GM20000 (cell line): ENCODE measurements at regions not wholly inside any gene's neighbourhood (a gene's known extent, or its start where the extent isn't known, plus 50 kb on each side); places are given as distances from the start of the nearest gene placed in this dataset.

Experiments
- DNase-seq: peaks from one replicate; pipeline ENCODE4 v3.0.0; 2012; ENCODE audit warnings: low spot score
- TF ChIP-seq, protein P1 (sequence below): IDR thresholded peaks from 2 replicates; pipeline ENCODE4 v1.5.1; 2012; ENCODE audit warnings: mild to moderate bottlenecking, control low read depth; ENCODE audit errors: extremely low read depth, missing control alignments

DNA sequence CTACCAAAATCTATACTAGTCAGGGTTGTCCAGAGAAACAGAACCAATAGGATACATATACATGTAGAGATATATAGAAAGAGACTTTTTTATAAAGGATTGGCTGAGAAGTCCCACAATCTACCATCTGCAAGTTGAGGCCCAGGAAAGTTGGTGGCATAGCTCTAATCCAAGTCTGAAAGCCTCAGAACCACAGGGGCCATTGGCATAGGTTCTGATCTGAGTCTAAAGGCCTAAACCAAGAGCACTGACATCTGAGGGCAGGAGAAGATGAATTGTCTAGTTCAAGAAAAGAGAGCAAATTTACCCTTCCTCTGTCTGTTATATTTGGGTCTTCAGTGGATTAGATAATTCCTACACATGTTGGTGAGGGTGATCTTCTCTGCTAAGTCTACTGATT, 433.1 kb downstream of the ADAMTS20 start:
- TF ChIP-seq, protein P1, sequence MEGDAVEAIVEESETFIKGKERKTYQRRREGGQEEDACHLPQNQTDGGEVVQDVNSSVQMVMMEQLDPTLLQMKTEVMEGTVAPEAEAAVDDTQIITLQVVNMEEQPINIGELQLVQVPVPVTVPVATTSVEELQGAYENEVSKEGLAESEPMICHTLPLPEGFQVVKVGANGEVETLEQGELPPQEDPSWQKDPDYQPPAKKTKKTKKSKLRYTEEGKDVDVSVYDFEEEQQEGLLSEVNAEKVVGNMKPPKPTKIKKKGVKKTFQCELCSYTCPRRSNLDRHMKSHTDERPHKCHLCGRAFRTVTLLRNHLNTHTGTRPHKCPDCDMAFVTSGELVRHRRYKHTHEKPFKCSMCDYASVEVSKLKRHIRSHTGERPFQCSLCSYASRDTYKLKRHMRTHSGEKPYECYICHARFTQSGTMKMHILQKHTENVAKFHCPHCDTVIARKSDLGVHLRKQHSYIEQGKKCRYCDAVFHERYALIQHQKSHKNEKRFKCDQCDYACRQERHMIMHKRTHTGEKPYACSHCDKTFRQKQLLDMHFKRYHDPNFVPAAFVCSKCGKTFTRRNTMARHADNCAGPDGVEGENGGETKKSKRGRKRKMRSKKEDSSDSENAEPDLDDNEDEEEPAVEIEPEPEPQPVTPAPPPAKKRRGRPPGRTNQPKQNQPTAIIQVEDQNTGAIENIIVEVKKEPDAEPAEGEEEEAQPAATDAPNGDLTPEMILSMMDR = no peak
- no peak for DNase-seq

DNA sequence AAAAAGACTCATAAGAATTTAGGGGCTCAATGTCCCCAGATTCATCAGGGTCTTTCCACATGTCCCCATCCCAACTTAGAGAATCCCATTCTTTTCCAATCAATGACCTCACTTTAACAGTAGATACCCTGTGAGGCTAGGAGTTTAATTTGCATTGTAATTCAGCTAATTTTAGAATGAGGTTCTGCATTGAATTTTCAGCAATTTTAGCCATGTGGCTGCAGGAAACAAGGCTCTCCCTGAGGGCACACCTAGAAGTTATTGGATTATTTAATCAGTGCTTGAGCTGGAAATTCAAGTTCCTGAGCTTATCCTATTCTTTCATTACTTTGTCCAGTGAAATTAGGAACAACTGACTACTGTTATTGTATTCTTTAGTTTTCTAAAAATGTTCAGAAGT, 433.8 kb downstream of the ADAMTS20 start:
- no peak for DNase-seq
- TF ChIP-seq, protein P1 = no peak

- TF ChIP-seq, protein P1 = no peak
- DNase-seq = no peak
These were observed 434.6 kb downstream of the ADAMTS20 start for GRCh38 chr12:43117226-43117930.

GRCh38 chr12:43115441-43116160, 436.4 kb downstream of the ADAMTS20 start:
- TF ChIP-seq, protein P1 = no peak
- no peak for DNase-seq

DNA sequence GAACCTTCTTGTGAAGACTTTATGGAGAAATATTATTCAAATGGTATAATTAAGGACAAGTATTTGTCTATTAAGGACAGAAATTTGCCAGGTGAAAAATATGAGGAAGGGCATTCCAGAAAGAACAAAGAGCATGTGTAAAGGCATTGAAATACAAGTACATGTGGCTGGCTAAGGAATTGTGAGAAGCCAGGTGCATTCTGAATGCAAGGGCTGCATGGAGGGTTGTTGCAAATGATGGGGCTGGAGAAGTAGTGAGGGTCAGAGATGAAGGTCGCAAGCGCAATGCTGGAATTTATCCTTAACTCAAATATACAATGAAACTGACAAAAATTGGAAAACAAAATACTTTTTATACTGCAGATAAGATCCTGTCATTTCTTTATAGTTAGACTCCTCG, 437.7 kb downstream of the ADAMTS20 start:
- TF ChIP-seq, protein P1 = no peak
- no peak for DNase-seq

- TF ChIP-seq, protein P1 = no peak
These were observed 438.4 kb downstream of the ADAMTS20 start for GRCh38 chr12:43113616-43114015.

DNA sequence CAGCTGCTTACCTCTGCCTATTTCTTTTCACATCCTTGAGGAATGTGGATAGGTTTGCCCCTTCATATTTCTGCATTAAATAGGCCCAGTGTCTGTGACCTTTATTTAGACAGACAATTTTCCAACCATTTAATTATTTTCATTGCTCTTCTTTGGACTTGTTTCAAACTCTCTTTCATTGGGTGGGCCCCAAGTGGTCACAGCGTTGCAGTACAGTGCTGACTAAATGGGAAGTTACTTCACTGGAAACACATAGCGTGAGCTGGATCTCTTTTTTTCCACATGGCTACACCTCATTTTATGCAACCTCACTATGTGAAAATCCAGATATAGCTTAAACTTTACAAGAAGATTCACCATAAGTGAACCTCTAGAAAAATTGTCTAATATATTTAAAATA, 438.9 kb downstream of the ADAMTS20 start:
- TF ChIP-seq, protein P1 = no peak
- DNase-seq = no peak

More at GRCh38 chr12:43113616-43114015, 438.4 kb downstream of the ADAMTS20 start:
- DNase-seq = no peak
